Kidney (tissue), 13 donors: ENCODE measurements at regions not wholly inside any gene's neighbourhood (a gene's known extent, or its start where the extent isn't known, plus 50 kb on each side); places are given as distances from the start of the nearest gene placed in this dataset.

Experiments used
- DNase-seq, 5 donors: peaks; one replicate each; pipeline ENCODE4 v3.0.0-alpha.2; 2013 to 2020
- FAIRE-seq: peaks from 2 replicates; lab custom pipeline; 2012; peaks lifted over from hg19 to GRCh38; lab: Jason Lieb, UNC
- H3K27ac ChIP-seq, 2 donors: one replicate each; pipeline ENCODE4 v1.7.0; 2013; ENCODE audit warnings: low read depth in 2 of 2, low read length in 2 of 2, inconsistent platforms in 1 of 2
- H3K27me3 ChIP-seq: one replicate; pipeline ENCODE4 v1.7.1; 2013; ENCODE audit warnings: low read length, inconsistent platforms; ENCODE audit not compliant: control insufficient read depth, insufficient read depth
- H3K36me3 ChIP-seq, 3 donors: one replicate each; pipeline versions ENCODE4 v1.7.0 to v1.7.1; 2013; ENCODE audit warnings: low read length in 3 of 3, control low read depth in 1 of 3, inconsistent platforms in 1 of 3; ENCODE audit not compliant: insufficient read depth in 3 of 3, control insufficient read depth in 2 of 3
- H3K4me1 ChIP-seq, 3 donors: one replicate each; pipeline versions ENCODE4 v1.7.0 to v1.7.1; 2013; ENCODE audit warnings: low read length in 3 of 3, inconsistent platforms in 1 of 3, low read depth in 1 of 3; ENCODE audit not compliant: control insufficient read depth in 2 of 3, insufficient read depth in 2 of 3
- H3K4me3 ChIP-seq, 3 donors: one replicate each; pipeline versions ENCODE4 v1.7.0 to v1.8.1; 2013; ENCODE audit warnings: low read length in 3 of 3, control low read depth in 1 of 3, inconsistent platforms in 1 of 3
- H3K9ac ChIP-seq, 3 donors: one replicate each; pipeline versions ENCODE4 v1.7.0 to v1.7.1; 2013; ENCODE audit warnings: low read length in 3 of 3, control low read depth in 1 of 3, inconsistent platforms in 1 of 3
- H3K9me3 ChIP-seq, 3 donors: one replicate each; pipeline versions ENCODE4 v1.7.0 to v1.7.1; 2013; ENCODE audit warnings: low read length in 3 of 3, control low read depth in 1 of 3, inconsistent platforms in 1 of 3; ENCODE audit not compliant: control insufficient read depth in 2 of 3, insufficient read depth in 1 of 3
- intact Hi-C: fragments of 100-400 bp; cut with DNase I; formaldehyde crosslinking; loops from one replicate; pipeline ENCODE4 v1.11.1; 2022
- TF ChIP-seq, protein P1 (sequence below): IDR thresholded peaks from 3 replicates; pipeline ENCODE4 v1.5.1; 2012; ENCODE audit warnings: mild to moderate bottlenecking, moderate library complexity, borderline replicate concordance; ENCODE audit not compliant: insufficient read depth; ENCODE audit errors: extremely low read depth
- donor health status: control.
- donor health status: control.
- donor health status: control.
- donor health status: control.
- donor health status: control.
- donor health status: DM: yes; HTN: yes; CAD: no.
- donor health status: Normal renal cell carcinoma (clear cell type).

DNA sequence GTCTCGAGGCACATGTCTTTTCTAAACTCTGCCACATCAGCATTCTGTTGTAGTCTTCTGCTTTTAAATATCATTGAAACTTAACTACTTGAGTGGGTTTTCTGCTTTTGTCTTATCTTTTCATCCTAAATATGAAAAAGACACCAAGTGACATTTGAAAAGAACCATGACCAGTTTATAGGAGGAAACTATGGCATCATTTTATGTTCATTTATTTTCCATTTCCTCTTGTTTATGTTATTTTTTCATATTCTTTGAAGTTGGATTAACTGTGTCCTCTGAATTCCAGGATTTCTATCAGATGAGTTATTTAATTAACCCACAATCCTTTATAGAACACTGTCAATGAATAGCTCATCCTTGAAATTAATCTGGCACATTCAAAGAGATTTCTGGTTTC, 93.4 kb upstream of the ARHGAP28 start:
- H3K36me3 ChIP-seq, result no peaks in the 10 kb centered on the region
- H3K4me1 ChIP-seq, result no peaks in the 10 kb centered on the region
- H3K27ac ChIP-seq, result no peak overlapping the region
- TF ChIP-seq, protein P1, sequence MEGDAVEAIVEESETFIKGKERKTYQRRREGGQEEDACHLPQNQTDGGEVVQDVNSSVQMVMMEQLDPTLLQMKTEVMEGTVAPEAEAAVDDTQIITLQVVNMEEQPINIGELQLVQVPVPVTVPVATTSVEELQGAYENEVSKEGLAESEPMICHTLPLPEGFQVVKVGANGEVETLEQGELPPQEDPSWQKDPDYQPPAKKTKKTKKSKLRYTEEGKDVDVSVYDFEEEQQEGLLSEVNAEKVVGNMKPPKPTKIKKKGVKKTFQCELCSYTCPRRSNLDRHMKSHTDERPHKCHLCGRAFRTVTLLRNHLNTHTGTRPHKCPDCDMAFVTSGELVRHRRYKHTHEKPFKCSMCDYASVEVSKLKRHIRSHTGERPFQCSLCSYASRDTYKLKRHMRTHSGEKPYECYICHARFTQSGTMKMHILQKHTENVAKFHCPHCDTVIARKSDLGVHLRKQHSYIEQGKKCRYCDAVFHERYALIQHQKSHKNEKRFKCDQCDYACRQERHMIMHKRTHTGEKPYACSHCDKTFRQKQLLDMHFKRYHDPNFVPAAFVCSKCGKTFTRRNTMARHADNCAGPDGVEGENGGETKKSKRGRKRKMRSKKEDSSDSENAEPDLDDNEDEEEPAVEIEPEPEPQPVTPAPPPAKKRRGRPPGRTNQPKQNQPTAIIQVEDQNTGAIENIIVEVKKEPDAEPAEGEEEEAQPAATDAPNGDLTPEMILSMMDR, result no peak
- FAIRE-seq (no peak), DNase-seq (no peak)
- H3K9me3 ChIP-seq, result peaks cover 0 to 2% (median 0%) of the 10 kb centered on the region in 3 donors
- H3K27me3 ChIP-seq, result no peaks in the 10 kb centered on the region
- intact Hi-C loops, result no loop called here
- no peak overlapping the region for H3K9ac ChIP-seq
- H3K4me3 ChIP-seq, result no peak overlapping the region

DNA sequence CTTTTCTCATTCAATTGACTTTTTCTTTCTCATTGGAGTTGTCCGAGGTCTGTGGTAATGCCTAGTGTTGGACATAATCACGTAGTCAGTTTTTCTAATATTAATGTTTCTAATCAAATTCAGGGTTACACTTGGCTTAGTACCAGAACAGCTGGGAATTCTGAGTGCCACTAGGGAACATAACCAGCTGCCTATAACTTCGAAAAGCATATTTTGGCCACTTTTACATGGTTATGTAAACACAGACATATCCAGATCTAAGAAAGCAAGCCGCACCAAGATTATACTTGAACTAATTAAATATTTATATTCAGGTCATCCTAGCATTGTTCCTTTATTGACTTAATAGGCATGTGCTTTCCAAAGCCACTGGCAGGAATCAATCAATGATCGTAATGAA, 91.1 kb upstream of the ARHGAP28 start:
- Histone ChIP-seq H3K27ac (no peak overlapping the region), H3K9me3 (no peaks in the 10 kb centered on the region), H3K4me1 (no peaks in the 10 kb centered on the region), H3K9ac (no peak overlapping the region), H3K27me3 (no peaks in the 10 kb centered on the region), H3K4me3 (no peak overlapping the region), H3K36me3 (no peaks in the 10 kb centered on the region)
- no peak for FAIRE-seq
- intact Hi-C loops, result no loop called here
- DNase-seq, result no peak
- TF ChIP-seq, protein P1, result no peak

DNA sequence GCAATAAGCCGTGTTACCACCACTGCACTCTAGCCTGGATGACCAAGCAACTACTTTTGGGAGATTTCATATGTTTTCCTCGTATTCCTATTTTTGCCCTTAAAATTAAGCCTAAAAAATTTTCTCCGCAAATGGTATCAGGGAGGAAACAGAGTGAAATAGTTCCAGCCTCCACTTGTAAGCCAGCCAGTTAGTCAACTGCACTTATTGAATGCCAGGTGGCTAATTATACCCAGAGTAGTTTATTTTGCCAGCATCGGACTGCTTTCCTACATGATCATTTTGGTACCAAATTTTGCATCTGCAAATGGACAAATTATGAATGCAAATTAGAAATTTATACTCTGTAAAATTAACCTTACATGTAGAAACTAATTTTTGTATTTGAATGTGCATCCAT, 90.2 kb upstream of the ARHGAP28 start:
- Histone ChIP-seq H3K9ac (no peak overlapping the region), H3K36me3 (no peaks in the 10 kb centered on the region), H3K27me3 (no peaks in the 10 kb centered on the region), H3K27ac (no peak overlapping the region), H3K4me1 (no peaks in the 10 kb centered on the region), H3K9me3 (peaks cover 0 to 3% (median 0%) of the 10 kb centered on the region in 3 donors), H3K4me3 (no peak overlapping the region)
- TF ChIP-seq, protein P1, result no peak
- FAIRE-seq (no peak), DNase-seq (no peak)
- intact Hi-C loops, result no loop called here

DNA sequence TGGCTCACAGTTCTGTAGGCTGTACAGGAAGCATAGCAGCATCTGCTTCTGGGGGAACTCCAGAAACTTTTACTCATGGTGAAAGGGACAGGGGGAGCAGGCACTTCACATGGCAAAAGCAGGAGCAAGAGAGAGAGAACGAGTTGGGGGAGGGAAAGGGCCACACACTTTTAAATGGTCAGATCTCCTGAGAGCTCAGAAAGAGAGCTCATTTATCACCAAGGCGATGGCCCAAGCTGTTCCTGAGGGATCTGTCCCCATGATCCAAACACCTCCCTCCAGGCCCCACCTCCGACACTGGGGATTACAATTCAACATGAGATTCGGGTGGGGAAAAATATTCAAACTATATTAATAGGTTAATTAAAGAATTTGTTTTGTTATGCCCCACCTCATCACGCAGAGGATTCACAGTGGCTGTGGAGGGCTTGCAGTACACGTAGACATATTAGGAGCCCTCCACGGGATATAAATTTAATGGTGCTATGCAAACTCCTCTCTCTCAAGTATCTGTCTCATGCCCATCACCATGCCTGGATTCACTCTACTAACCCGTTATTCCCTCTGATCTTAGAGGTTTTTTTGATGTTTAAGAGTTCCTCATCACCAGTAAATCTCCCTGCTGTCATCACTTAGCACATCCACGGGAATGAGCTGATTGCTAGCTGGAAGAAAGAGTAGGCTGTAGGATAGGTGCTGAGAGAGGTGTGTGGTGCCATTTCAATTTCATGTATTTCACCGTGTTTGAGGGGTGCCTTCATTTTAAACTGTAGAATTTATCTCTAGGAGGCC, 84.5 kb upstream of the ARHGAP28 start:
- Histone ChIP-seq H3K27ac (no peak overlapping the region), H3K9ac (no peak overlapping the region), H3K36me3 (no peaks in the 10 kb centered on the region), H3K4me1 (no peaks in the 10 kb centered on the region), H3K9me3 (peaks cover 0 to 3% (median 0%) of the 10 kb centered on the region in 3 donors), H3K27me3 (no peaks in the 10 kb centered on the region), H3K4me3 (no peak overlapping the region)
- TF ChIP-seq, protein P1, result no peak
- FAIRE-seq, result no peak
- peak in 2 of 5 donors; percentile 68 to 74 for DNase-seq
- intact Hi-C loops, result no loop called here
